Immature natural killer cell (primary cell): ENCODE measurements at regions not wholly inside any gene's neighbourhood (a gene's known extent, or its start where the extent isn't known, plus 50 kb on each side); places are given as distances from the start of the nearest gene placed in this dataset.
A peak's percentile ranks its signal among the peaks of the same experiment; 100 is the strongest.
"Not testable (repeated sequence)": the region's sequence is repeated elsewhere in the genome, so short reads cannot be mapped to it uniquely, and the experiment has no call there.

ENCODE experiments used
- DNase-seq, 3 donors: peaks; one replicate each; pipeline ENCODE4 v3.0.0; 2022; ENCODE audit warnings: mixed read lengths in 1 of 3
- H3K27ac Mint-ChIP-seq, 6 donors: one replicate each; pipeline ENCODE4 v1.8.0; 2020; ENCODE audit warnings: mixed read lengths in 6 of 6, mild to moderate bottlenecking in 5 of 6, inconsistent platforms in 4 of 6, moderate library complexity in 3 of 6
- H3K27me3 Mint-ChIP-seq, 3 donors: one replicate each; pipeline ENCODE4 v1.8.0; 2020 to 2021; ENCODE audit warnings: low read depth in 3 of 3, mild to moderate bottlenecking in 3 of 3, mixed read lengths in 3 of 3, moderate library complexity in 3 of 3, inconsistent platforms in 1 of 3
- H3K36me3 Mint-ChIP-seq, 3 donors: one replicate each; pipeline ENCODE4 v1.8.0; 2020; ENCODE audit warnings: mixed read lengths in 3 of 3, inconsistent platforms in 2 of 3, mild to moderate bottlenecking in 2 of 3
- H3K4me1 Mint-ChIP-seq, 2 donors: one replicate each; pipeline ENCODE4 v1.8.0; 2020; ENCODE audit warnings: inconsistent platforms in 2 of 2, mild to moderate bottlenecking in 2 of 2, mixed read lengths in 2 of 2, moderate library complexity in 1 of 2
- H3K4me3 Mint-ChIP-seq, 5 donors: one replicate each; pipeline ENCODE4 v1.8.0; 2020; ENCODE audit warnings: mild to moderate bottlenecking in 5 of 5, mixed read lengths in 5 of 5, inconsistent platforms in 3 of 5, moderate library complexity in 3 of 5
- H3K9me3 Mint-ChIP-seq, 6 donors: one replicate each; pipeline ENCODE4 v1.8.0; 2020; ENCODE audit warnings: mild to moderate bottlenecking in 6 of 6, mixed read lengths in 6 of 6, inconsistent platforms in 4 of 6, moderate library complexity in 3 of 6

DNA sequence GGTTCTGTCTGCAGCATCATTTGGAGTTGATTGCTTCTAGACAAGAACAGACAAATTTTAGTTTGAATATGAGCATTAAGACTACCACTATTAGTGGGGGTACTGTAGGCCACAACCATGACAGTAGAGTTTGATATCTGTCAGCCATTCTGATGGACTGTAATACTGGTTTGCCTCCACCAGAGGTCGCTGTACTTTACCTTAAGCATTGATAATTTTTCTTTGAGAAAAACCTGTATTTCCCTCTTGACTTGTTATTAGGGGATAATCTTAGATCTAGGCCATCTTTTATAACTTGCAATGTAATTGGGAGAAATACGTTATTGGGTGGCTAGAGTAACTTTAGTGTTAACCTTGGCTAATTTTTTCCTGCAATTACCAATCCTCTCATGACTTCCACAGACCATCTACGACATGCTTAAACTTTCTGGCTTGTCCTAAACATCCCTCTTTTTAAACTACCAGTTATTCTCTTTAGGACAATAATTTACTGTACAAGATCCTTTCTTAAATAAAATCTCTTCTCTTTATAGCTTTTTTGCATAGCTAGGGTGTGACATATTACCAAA, 562.4 kb downstream of the MAGEB5 start:
- Mint-ChIP-seq H3K27me3 (peaks cover under 1 to 2% (median 2%) of the 10 kb centered on the region in 3 donors), H3K4me3 (no peak overlapping the region), H3K4me1 (no peaks in the 10 kb centered on the region), H3K27ac (no peak overlapping the region), H3K9me3 (peaks cover 0 to 18% (median 8%) of the 10 kb centered on the region in 6 donors), H3K36me3 (no peaks in the 10 kb centered on the region)
- no peak for DNase-seq

DNA sequence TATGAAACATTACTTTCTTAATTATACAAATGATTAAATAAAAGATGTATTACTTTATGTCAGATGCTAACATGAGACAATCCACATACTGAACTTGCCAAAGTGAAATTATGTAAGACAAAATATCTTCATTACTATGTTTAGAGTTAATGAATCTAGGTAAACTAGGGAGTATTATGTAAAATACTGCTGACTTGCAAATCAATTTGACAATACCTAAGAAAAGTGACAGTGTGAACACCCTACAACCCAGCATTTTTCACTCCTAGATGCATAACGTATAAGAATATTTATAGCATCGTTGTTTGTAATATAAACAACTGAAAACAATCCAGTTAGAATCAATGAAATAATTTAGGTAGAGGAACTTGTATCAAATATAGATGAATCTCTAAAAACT, 546.3 kb downstream of the MAGEB5 start:
- no peak for DNase-seq
- Mint-ChIP-seq H3K27me3 (peaks cover 0 to 2% (median 0%) of the 10 kb centered on the region in 3 donors), H3K36me3 (no peaks in the 10 kb centered on the region), H3K27ac (no peak overlapping the region), H3K9me3 (peaks cover 0 to 10% (median 1%) of the 10 kb centered on the region in 6 donors), H3K4me1 (no peaks in the 10 kb centered on the region), H3K4me3 (no peak overlapping the region)

- not testable (repeated sequence) for H3K4me1 Mint-ChIP-seq, DNase-seq, H3K27me3 Mint-ChIP-seq, H3K9me3 Mint-ChIP-seq, H3K27ac Mint-ChIP-seq, H3K36me3 Mint-ChIP-seq, H3K4me3 Mint-ChIP-seq
Observed at GRCh38 chrX:26755760-26756159, 539.8 kb downstream of the MAGEB5 start.

DNA sequence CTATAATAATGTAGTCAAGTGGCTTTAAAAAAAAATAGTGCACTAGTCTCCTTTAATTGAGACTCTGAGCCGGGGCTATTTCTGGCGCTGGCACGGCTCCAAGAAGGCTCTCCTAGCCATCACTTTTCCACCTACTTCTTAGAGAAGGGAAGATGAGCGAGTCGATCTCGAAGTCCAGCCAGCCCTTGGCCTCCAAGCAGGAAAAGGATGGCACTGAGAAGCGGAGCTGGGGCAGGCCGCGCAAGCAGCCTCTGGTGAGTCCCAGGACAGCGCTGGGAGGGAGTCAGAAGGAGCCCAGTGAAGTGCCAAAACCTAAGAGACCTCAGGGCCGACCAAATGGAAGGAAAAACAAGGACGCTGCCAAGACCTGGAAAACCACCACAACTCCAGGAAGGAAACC, 531.9 kb downstream of the MAGEB5 start:
- Mint-ChIP-seq H3K27me3 (peaks cover 0 to 2% (median 0%) of the 10 kb centered on the region in 3 donors), H3K9me3 (peaks cover 1 to 10% (median 6%) of the 10 kb centered on the region in 6 donors), H3K36me3 (no peaks in the 10 kb centered on the region), H3K27ac (no peak overlapping the region), H3K4me1 (no peaks in the 10 kb centered on the region), H3K4me3 (no peak overlapping the region)
- DNase-seq = no peak

DNA sequence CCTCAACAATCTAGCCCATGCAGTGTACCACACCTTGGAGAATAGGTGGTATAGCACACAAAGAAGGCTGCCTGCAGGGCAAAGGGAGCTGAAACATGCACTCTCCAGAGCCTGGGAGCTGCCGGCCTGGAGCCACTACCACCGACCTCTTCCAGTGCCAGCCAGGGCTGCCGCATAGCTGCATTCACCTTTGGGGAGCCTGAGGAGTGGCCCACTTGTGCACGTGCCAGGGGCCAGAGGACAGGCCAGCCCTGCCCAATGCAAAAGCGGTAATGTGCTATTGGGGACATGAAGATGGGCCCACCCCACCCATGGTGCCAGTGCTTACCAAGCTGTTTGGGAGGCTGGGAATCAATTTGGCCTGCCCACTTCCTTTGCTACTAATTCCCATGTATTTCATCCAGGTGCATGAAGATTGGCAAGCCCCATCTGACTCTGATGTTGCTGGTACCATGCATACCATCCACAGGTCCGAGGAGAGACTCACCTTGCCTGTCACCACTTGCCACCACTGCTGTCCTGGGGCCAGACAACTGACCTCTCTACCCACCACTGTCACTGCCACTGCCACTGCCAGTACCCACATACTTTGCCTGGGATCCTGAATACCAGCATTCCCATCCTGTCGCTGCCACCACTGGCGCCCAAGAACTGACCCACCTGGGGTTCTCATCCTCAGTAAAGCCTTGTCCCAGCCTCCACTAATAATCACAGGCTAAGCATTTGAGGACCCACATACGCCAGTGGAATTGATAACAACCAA, 506.9 kb downstream of the MAGEB5 start:
- H3K36me3 Mint-ChIP-seq = no peaks in the 10 kb centered on the region
- no peak overlapping the region for H3K4me3 Mint-ChIP-seq
- H3K27me3 Mint-ChIP-seq = peaks cover 0 to 7% (median 0%) of the 10 kb centered on the region in 3 donors
- H3K4me1 Mint-ChIP-seq = no peaks in the 10 kb centered on the region
- peaks cover 0 to 6% (median 3%) of the 10 kb centered on the region in 6 donors for H3K9me3 Mint-ChIP-seq
- no peak for DNase-seq
- H3K27ac Mint-ChIP-seq = no peak overlapping the region

- H3K27ac Mint-ChIP-seq = no peak overlapping the region
- H3K4me3 Mint-ChIP-seq = no peak overlapping the region
- DNase-seq = no peak
- no peaks in the 10 kb centered on the region for H3K36me3 Mint-ChIP-seq
- H3K9me3 Mint-ChIP-seq = peaks cover 3 to 14% (median 8%) of the 10 kb centered on the region in 6 donors
- H3K27me3 Mint-ChIP-seq = peaks cover 0 to 2% (median 0%) of the 10 kb centered on the region in 3 donors
- no peaks in the 10 kb centered on the region for H3K4me1 Mint-ChIP-seq
Observed at GRCh38 chrX:26672571-26672970, 456.6 kb downstream of the MAGEB5 start.

DNA sequence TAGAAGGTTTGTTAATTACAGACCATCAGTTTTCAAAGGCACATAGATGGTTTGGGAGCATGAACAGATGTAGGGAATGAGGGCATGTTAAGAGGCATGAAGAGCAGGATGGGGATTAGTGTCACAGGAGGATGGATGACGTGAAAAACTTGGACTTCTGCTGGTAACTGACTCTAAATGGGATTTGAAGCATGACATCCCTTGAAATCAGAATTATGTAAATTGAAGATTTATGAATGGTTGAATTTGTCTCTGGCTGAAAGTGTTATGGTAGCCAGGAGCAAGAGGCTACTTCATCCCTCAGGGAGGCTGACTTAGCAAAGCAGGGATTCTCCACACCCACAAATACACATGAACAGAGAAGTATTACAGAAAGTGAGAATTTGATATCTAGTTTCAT, 454.6 kb downstream of the MAGEB5 start:
- Mint-ChIP-seq H3K27me3 (peaks cover 0 to 2% (median 0%) of the 10 kb centered on the region in 3 donors), H3K4me3 (no peak overlapping the region), H3K4me1 (no peaks in the 10 kb centered on the region), H3K27ac (no peak overlapping the region), H3K9me3 (peaks cover 5 to 14% (median 8%) of the 10 kb centered on the region in 6 donors), H3K36me3 (no peaks in the 10 kb centered on the region)
- DNase-seq = no peak

DNA sequence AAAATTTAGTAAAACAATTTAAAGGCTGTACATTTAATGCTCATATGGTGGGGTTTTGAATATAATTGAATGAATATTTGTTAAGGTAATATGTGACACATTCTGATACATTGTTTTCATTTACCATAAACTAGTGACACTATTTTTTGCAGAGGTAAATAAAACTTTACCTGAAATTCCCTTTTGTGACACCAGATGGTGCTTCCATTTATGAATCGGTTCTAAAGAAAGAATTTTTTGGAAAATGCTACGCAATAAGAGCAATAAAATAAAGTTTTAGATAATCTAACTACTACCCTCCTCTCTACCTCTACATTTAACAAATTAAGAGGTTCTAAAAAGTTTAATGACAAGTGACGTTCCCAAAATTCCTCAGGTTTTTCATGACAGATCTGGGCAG, 448.9 kb downstream of the MAGEB5 start:
- peaks cover 0 to 2% (median 0%) of the 10 kb centered on the region in 3 donors for H3K27me3 Mint-ChIP-seq
- peaks cover 0 to 7% (median 5%) of the 10 kb centered on the region in 6 donors for H3K9me3 Mint-ChIP-seq
- H3K36me3 Mint-ChIP-seq = no peaks in the 10 kb centered on the region
- no peaks in the 10 kb centered on the region for H3K4me1 Mint-ChIP-seq
- no peak overlapping the region for H3K4me3 Mint-ChIP-seq
- DNase-seq = no peak
- H3K27ac Mint-ChIP-seq = no peak overlapping the region

DNA sequence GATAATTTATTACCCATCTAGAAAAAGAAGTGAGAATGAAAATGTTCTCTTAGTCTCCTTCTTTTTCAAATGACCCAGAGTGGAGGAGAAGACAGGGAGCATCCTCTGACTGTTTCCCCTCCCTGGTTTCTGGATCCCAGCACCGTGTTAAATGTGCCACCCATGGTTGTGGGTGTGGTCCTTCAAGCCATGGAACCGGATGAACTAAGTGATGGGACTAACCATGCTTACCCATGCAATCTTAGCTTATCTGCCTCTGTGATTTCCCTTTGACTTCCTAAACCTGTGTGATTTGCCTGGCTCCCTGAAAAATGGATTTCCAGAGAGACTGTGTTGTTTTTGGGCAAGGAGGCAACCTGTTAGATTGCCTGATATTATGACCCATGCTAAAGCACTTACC, 437.1 kb downstream of the MAGEB5 start:
- Mint-ChIP-seq H3K27me3 (no peaks in the 10 kb centered on the region), H3K9me3 (peaks cover 7 to 28% (median 12%) of the 10 kb centered on the region in 6 donors), H3K27ac (no peak overlapping the region), H3K4me1 (no peaks in the 10 kb centered on the region), H3K36me3 (no peaks in the 10 kb centered on the region), H3K4me3 (no peak overlapping the region)
- no peak for DNase-seq

DNA sequence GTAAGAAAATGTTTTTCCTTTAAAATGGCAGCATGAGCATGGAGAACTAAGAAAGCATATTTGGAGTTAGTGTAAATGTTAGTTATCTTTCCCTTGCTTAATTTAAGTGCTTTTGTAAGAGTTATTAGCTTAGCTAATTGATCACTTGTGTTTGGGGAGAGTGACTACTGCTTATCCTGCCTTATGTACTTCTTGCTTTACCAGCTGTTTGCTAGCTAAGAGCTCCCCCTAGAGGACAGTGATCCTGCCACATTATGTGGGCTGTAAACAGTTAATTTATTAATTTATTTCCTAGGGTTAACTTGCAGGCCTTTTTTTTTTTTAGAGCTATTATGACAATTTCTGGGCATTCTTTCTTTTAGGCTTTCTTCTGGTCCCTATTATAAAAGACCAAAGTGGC, 435.8 kb downstream of the MAGEB5 start:
- Mint-ChIP-seq H3K27ac (no peak overlapping the region), H3K36me3 (no peaks in the 10 kb centered on the region), H3K27me3 (peaks cover 0 to 2% (median 0%) of the 10 kb centered on the region in 3 donors), H3K9me3 (peaks cover 7 to 28% (median 12%) of the 10 kb centered on the region in 6 donors), H3K4me1 (no peaks in the 10 kb centered on the region), H3K4me3 (no peak overlapping the region)
- no peak for DNase-seq

DNA sequence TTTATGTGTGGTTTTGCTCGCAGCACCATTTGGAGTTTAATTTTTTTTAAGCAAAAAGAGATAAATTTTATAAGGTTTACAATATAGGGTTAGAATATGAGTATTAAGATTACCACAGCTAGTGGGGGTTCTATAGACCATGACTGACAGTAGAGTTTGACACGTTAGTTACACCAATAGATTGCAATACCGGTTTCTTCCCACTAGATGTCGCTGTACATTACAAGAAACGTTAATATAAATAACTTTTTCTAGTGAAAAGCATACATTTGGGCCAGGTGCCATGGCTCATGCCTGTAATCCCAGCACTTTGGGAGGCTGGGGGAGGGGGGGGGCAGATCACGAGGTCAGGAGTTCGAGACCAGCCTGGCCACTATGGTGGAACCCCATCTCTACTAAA, 433.6 kb downstream of the MAGEB5 start:
- Mint-ChIP-seq H3K9me3 (peaks cover 5 to 28% (median 12%) of the 10 kb centered on the region in 6 donors), H3K4me1 (no peaks in the 10 kb centered on the region), H3K4me3 (no peak overlapping the region), H3K27ac (no peak overlapping the region), H3K27me3 (peaks cover 0 to 2% (median 0%) of the 10 kb centered on the region in 3 donors), H3K36me3 (no peaks in the 10 kb centered on the region)
- peak in 1 of 3 donors; percentile 4 for DNase-seq

DNA sequence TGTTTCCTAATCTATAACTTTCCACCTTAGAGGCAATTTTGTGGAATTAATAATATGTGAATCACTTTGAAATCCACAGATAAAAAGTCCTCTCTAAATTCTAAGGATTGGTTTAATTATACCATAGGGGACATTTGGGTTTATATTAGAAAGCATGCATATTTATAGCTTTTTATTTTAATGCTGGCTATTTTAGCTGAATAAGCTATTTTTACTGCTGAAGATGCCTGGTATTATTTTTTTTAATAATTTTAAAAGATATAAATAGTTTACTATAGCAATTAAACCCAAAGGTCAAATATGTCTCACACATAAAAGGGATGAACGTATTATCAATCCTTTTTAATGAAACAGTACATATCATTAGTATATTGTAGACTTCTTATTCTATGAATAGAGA, 415.4 kb downstream of the MAGEB5 start:
- no peak for DNase-seq
- Mint-ChIP-seq H3K9me3 (peaks cover 0 to 5% (median 3%) of the 10 kb centered on the region in 6 donors), H3K4me1 (no peaks in the 10 kb centered on the region), H3K36me3 (no peaks in the 10 kb centered on the region), H3K27ac (no peak overlapping the region), H3K27me3 (peaks cover 0 to 3% (median 0%) of the 10 kb centered on the region in 3 donors), H3K4me3 (no peak overlapping the region)

DNA sequence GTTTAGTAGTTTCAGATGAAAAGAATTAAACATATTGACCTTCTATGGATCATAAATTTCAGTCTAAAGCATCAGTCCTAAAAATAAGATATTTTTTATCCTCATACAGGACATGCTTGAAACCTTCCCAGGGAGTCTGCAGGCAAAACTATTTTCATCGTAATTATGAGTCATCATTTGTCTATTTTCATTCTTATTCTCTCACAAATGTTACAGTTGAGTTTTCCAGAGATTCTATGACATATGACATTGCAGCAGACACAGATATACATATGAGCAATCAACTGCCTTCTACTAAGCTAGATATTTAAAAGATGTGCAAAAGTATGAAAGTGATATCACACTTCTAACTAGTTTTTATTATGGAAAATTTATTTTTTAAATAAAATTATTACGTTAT, 398.0 kb downstream of the MAGEB5 start:
- H3K9me3 Mint-ChIP-seq = peaks cover 0 to 8% (median 3%) of the 10 kb centered on the region in 6 donors
- H3K4me1 Mint-ChIP-seq = no peaks in the 10 kb centered on the region
- no peak for DNase-seq
- H3K36me3 Mint-ChIP-seq = no peaks in the 10 kb centered on the region
- peaks cover 0 to 2% (median 0%) of the 10 kb centered on the region in 3 donors for H3K27me3 Mint-ChIP-seq
- H3K27ac Mint-ChIP-seq = no peak overlapping the region
- H3K4me3 Mint-ChIP-seq = no peak overlapping the region

- DNase-seq = no peak
- Mint-ChIP-seq H3K4me1 (no peaks in the 10 kb centered on the region), H3K36me3 (no peaks in the 10 kb centered on the region), H3K9me3 (peaks cover 0 to 9% (median 5%) of the 10 kb centered on the region in 6 donors), H3K27me3 (peaks cover 0 to 3% (median 2%) of the 10 kb centered on the region in 3 donors), H3K4me3 (no peak overlapping the region), H3K27ac (no peak overlapping the region)
Observed at GRCh38 chrX:26606971-26607370, 391.0 kb downstream of the MAGEB5 start.
